ENCODE measurements at regions not wholly inside any gene's neighbourhood (a gene's known extent, or its start where the extent isn't known, plus 50 kb on each side); places are given as distances from the start of the nearest gene placed in this dataset.
A peak's percentile ranks its signal among the peaks of the same experiment; 100 is the strongest.
"Not testable (repeated sequence)": the region's sequence is repeated elsewhere in the genome, so short reads cannot be mapped to it uniquely, and the experiment has no call there.

GRCh38 chr10:9331583-9332008 is 1277.1 kb downstream of the GATA3 start:
- Histone ChIP-seq H3K36me3 (ENCODE audit: control insufficient read depth, insufficient read depth, low read length) (no peaks in the 10 kb centered on the region), H3K27ac (ENCODE audit: low read length) (no peak overlapping the region), H3K4me1 (ENCODE audit: control insufficient read depth, insufficient read depth, low read length) (no peaks in the 10 kb centered on the region), H3K9me3 (replicated peaks; ENCODE audit: control insufficient read depth, low read depth, low read length) (no peaks in the 10 kb centered on the region), H3K4me3 (ENCODE audit: low read length) (no peak overlapping the region), H3K27me3 (ENCODE audit: control insufficient read depth, insufficient read depth, low read length) (no peaks in the 10 kb centered on the region)
- WGBS (ENCODE audit: insufficient coverage), result no CpG with 5 or more reads among the region's 3 CpGs
- DNase-seq, result peak; percentile 81

GRCh38 chr10:9334270-9334669 is 1279.8 kb downstream of the GATA3 start:
- no peaks in the 10 kb centered on the region for H3K4me1 ChIP-seq (ENCODE audit: control insufficient read depth, insufficient read depth, low read length)
- no peak overlapping the region for H3K27ac ChIP-seq (ENCODE audit: low read length)
- H3K9me3 ChIP-seq (replicated peaks; ENCODE audit: control insufficient read depth, low read depth, low read length), result no peaks in the 10 kb centered on the region
- no peak for DNase-seq
- no peaks in the 10 kb centered on the region for H3K27me3 ChIP-seq (ENCODE audit: control insufficient read depth, insufficient read depth, low read length)
- WGBS (ENCODE audit: insufficient coverage), result 100% methylated on average over 1 of the region's 3 CpGs
- H3K4me3 ChIP-seq (ENCODE audit: low read length), result no peak overlapping the region
- H3K36me3 ChIP-seq (ENCODE audit: control insufficient read depth, insufficient read depth, low read length), result no peaks in the 10 kb centered on the region

- Histone ChIP-seq H3K27ac (ENCODE audit: low read length) (no peak overlapping the region), H3K4me1 (ENCODE audit: control insufficient read depth, insufficient read depth, low read length) (no peaks in the 10 kb centered on the region), H3K27me3 (ENCODE audit: control insufficient read depth, insufficient read depth, low read length) (no peaks in the 10 kb centered on the region), H3K4me3 (ENCODE audit: low read length) (no peak overlapping the region), H3K36me3 (ENCODE audit: control insufficient read depth, insufficient read depth, low read length) (no peaks in the 10 kb centered on the region), H3K9me3 (replicated peaks; ENCODE audit: control insufficient read depth, low read depth, low read length) (no peaks in the 10 kb centered on the region)
- DNase-seq, result no peak
- no CpG with 5 or more reads among the region's 1 CpG for WGBS (ENCODE audit: insufficient coverage)
These were observed 1285.2 kb downstream of the GATA3 start for GRCh38 chr10:9339716-9340115.

- Histone ChIP-seq H3K4me1 (ENCODE audit: control insufficient read depth, insufficient read depth, low read length) (no peaks in the 10 kb centered on the region), H3K9me3 (replicated peaks; ENCODE audit: control insufficient read depth, low read depth, low read length) (no peaks in the 10 kb centered on the region), H3K27me3 (ENCODE audit: control insufficient read depth, insufficient read depth, low read length) (no peaks in the 10 kb centered on the region), H3K27ac (ENCODE audit: low read length) (no peak overlapping the region), H3K36me3 (ENCODE audit: control insufficient read depth, insufficient read depth, low read length) (no peaks in the 10 kb centered on the region), H3K4me3 (ENCODE audit: low read length) (no peak overlapping the region)
- peak; percentile 64 for DNase-seq
- no CpG with 5 or more reads among the region's 5 CpGs for WGBS (ENCODE audit: insufficient coverage)
These were observed 1288.5 kb downstream of the GATA3 start for GRCh38 chr10:9342885-9343570.

GRCh38 chr10:9347933-9348332 is 1293.4 kb downstream of the GATA3 start:
- WGBS (ENCODE audit: insufficient coverage), result no CpG with 5 or more reads among the region's 3 CpGs
- not testable (repeated sequence) for H3K27me3 ChIP-seq (ENCODE audit: control insufficient read depth, insufficient read depth, low read length)

GRCh38 chr10:9357471-9357870 is 1303.0 kb downstream of the GATA3 start:
- Histone ChIP-seq H3K27ac (ENCODE audit: low read length) (peak overlapping the region; percentile 54), H3K9me3 (replicated peaks; ENCODE audit: control insufficient read depth, low read depth, low read length) (no peaks in the 10 kb centered on the region), H3K27me3 (ENCODE audit: control insufficient read depth, insufficient read depth, low read length) (no peaks in the 10 kb centered on the region), H3K4me1 (ENCODE audit: control insufficient read depth, insufficient read depth, low read length) (peaks cover 3% of the 10 kb centered on the region), H3K36me3 (ENCODE audit: control insufficient read depth, insufficient read depth, low read length) (no peaks in the 10 kb centered on the region), H3K4me3 (ENCODE audit: low read length) (no peak overlapping the region)
- DNase-seq, result peak; percentile 96
- WGBS (ENCODE audit: insufficient coverage), result no CpG with 5 or more reads among the region's 4 CpGs

More at GRCh38 chr10:9347933-9348332, 1293.4 kb downstream of the GATA3 start:
- not testable (repeated sequence) for H3K9me3 ChIP-seq (replicated peaks; ENCODE audit: control insufficient read depth, low read depth, low read length); H3K4me1 ChIP-seq (ENCODE audit: control insufficient read depth, insufficient read depth, low read length); H3K27ac ChIP-seq (ENCODE audit: low read length); DNase-seq; H3K36me3 ChIP-seq (ENCODE audit: control insufficient read depth, insufficient read depth, low read length); H3K4me3 ChIP-seq (ENCODE audit: low read length)

- Histone ChIP-seq H3K9me3 (replicated peaks; ENCODE audit: control insufficient read depth, low read depth, low read length) (no peaks in the 10 kb centered on the region), H3K4me3 (ENCODE audit: low read length) (no peak overlapping the region), H3K4me1 (ENCODE audit: control insufficient read depth, insufficient read depth, low read length) (no peaks in the 10 kb centered on the region), H3K27me3 (ENCODE audit: control insufficient read depth, insufficient read depth, low read length) (no peaks in the 10 kb centered on the region), H3K36me3 (ENCODE audit: control insufficient read depth, insufficient read depth, low read length) (no peaks in the 10 kb centered on the region), H3K27ac (ENCODE audit: low read length) (no peak overlapping the region)
- DNase-seq, result no peak
- WGBS (ENCODE audit: insufficient coverage), result no CpG with 5 or more reads among the region's 5 CpGs
These were observed 1308.2 kb downstream of the GATA3 start for GRCh38 chr10:9362721-9363120.

GRCh38 chr10:9379183-9379582 is 1324.7 kb downstream of the GATA3 start:
- Histone ChIP-seq H3K4me1 (ENCODE audit: control insufficient read depth, insufficient read depth, low read length) (no peaks in the 10 kb centered on the region), H3K27ac (ENCODE audit: low read length) (no peak overlapping the region), H3K27me3 (ENCODE audit: control insufficient read depth, insufficient read depth, low read length) (no peaks in the 10 kb centered on the region), H3K36me3 (ENCODE audit: control insufficient read depth, insufficient read depth, low read length) (no peaks in the 10 kb centered on the region), H3K4me3 (ENCODE audit: low read length) (no peak overlapping the region), H3K9me3 (replicated peaks; ENCODE audit: control insufficient read depth, low read depth, low read length) (no peaks in the 10 kb centered on the region)
- 95% methylated on average over 15 of the region's 15 CpGs for WGBS (ENCODE audit: insufficient coverage)
- DNase-seq, result no peak

- no peak overlapping the region for H3K4me3 ChIP-seq (ENCODE audit: low read length)
- H3K36me3 ChIP-seq (ENCODE audit: control insufficient read depth, insufficient read depth, low read length), result no peaks in the 10 kb centered on the region
- H3K27me3 ChIP-seq (ENCODE audit: control insufficient read depth, insufficient read depth, low read length), result no peaks in the 10 kb centered on the region
- WGBS (ENCODE audit: insufficient coverage), result 80% methylated on average over 3 of the region's 5 CpGs
- DNase-seq, result no peak
- no peaks in the 10 kb centered on the region for H3K9me3 ChIP-seq (replicated peaks; ENCODE audit: control insufficient read depth, low read depth, low read length)
- H3K4me1 ChIP-seq (ENCODE audit: control insufficient read depth, insufficient read depth, low read length), result no peaks in the 10 kb centered on the region
- no peak overlapping the region for H3K27ac ChIP-seq (ENCODE audit: low read length)
These were observed 1327.4 kb downstream of the GATA3 start for GRCh38 chr10:9381733-9382532.

- no peaks in the 10 kb centered on the region for H3K4me1 ChIP-seq (ENCODE audit: control insufficient read depth, insufficient read depth, low read length)
- 83% methylated on average over 2 of the region's 3 CpGs for WGBS (ENCODE audit: insufficient coverage)
- H3K27ac ChIP-seq (ENCODE audit: low read length), result no peak overlapping the region
These were observed 1328.0 kb downstream of the GATA3 start for GRCh38 chr10:9382533-9382866.

More at GRCh38 chr10:9382533-9382866, 1328.0 kb downstream of the GATA3 start:
- no peaks in the 10 kb centered on the region for H3K27me3 ChIP-seq (ENCODE audit: control insufficient read depth, insufficient read depth, low read length)
- no peaks in the 10 kb centered on the region for H3K9me3 ChIP-seq (replicated peaks; ENCODE audit: control insufficient read depth, low read depth, low read length)
- no peak for DNase-seq
- no peak overlapping the region for H3K4me3 ChIP-seq (ENCODE audit: low read length)
- H3K36me3 ChIP-seq (ENCODE audit: control insufficient read depth, insufficient read depth, low read length), result no peaks in the 10 kb centered on the region
